ENCODE measurements at regions not wholly inside any gene's neighbourhood (a gene's known extent, or its start where the extent isn't known, plus 50 kb on each side); places are given as distances from the start of the nearest gene placed in this dataset.

DNA sequence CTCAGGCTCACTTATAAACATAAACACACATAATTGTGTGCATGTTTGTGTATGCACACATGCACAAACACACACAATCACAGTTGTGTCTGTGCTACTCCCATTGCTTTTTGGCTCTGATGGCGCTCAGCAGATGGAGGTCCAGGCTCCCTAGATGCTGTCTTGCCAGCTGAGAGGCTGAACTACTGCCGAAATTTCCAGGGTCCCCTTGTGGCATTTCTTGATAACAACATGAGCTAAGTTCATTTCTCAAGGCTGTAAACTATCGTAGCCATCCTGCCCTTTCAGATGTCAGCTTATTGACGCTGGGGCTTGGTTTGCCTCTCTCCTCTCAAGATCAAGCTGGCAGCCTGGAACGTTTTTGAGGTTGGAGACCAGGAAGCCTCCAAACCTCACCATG is 80.1 kb upstream of the ADRA1D start:
- TF ChIP-seq EZH2 (IDR thresholded peaks at IDR 0.05; ENCODE audit: low read length, missing control alignments), result no peak
- TF ChIP-seq, protein P1, sequence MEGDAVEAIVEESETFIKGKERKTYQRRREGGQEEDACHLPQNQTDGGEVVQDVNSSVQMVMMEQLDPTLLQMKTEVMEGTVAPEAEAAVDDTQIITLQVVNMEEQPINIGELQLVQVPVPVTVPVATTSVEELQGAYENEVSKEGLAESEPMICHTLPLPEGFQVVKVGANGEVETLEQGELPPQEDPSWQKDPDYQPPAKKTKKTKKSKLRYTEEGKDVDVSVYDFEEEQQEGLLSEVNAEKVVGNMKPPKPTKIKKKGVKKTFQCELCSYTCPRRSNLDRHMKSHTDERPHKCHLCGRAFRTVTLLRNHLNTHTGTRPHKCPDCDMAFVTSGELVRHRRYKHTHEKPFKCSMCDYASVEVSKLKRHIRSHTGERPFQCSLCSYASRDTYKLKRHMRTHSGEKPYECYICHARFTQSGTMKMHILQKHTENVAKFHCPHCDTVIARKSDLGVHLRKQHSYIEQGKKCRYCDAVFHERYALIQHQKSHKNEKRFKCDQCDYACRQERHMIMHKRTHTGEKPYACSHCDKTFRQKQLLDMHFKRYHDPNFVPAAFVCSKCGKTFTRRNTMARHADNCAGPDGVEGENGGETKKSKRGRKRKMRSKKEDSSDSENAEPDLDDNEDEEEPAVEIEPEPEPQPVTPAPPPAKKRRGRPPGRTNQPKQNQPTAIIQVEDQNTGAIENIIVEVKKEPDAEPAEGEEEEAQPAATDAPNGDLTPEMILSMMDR (conservative IDR thresholded peaks at IDR 0.05 in 1 of 2, IDR thresholded peaks at IDR 0.05 in 1 of 2; ENCODE audit: low read depth in 1 of 2, low read length in 2 of 2), result no peak

Measured in fibroblast of lung (primary cell).